Spleen (tissue), 11 donors: ENCODE measurements at regions not wholly inside any gene's neighbourhood (a gene's known extent, or its start where the extent isn't known, plus 50 kb on each side); places are given as distances from the start of the nearest gene placed in this dataset.

ENCODE experiments used
- DNase-seq: peaks from one replicate; pipeline ENCODE4 v3.0.0-alpha.2; 2020
- H3K27ac ChIP-seq, 8 donors: fragments of 200-600 bp; sonication (generic) in 7 of 8; 1 replicate in 4 of 8; 2 replicates in 4 of 8; pipeline versions ENCODE4 v1.5.0 to v1.8.0; 2016 to 2021; ENCODE audit warnings: inconsistent platforms in 4 of 8, mild to moderate bottlenecking in 4 of 8, moderate library complexity in 1 of 8
- H3K27me3 ChIP-seq, 7 donors: fragments of 200-600 bp; sonication (generic) in 6 of 7; replicated peaks in 1 of 7; 1 replicate in 4 of 7; 2 replicates in 3 of 7; pipeline versions ENCODE4 v1.5.0 to v1.8.0; 2016 to 2021; ENCODE audit warnings: inconsistent platforms in 3 of 7, mild to moderate bottlenecking in 1 of 7
- H3K36me3 ChIP-seq, 6 donors: fragments of 200-600 bp; sonication (generic) in 5 of 6; 1 replicate in 4 of 6; 2 replicates in 2 of 6; pipeline versions ENCODE4 v1.5.0 to v1.8.0; 2016 to 2021; ENCODE audit warnings: inconsistent platforms in 2 of 6
- H3K4me1 ChIP-seq, 6 donors: fragments of 200-600 bp; sonication (generic) in 5 of 6; 1 replicate in 3 of 6; 2 replicates in 3 of 6; pipeline versions ENCODE4 v1.5.0 to v1.8.0; 2016 to 2021; ENCODE audit warnings: inconsistent platforms in 3 of 6
- H3K4me3 ChIP-seq, 8 donors: fragments of 200-600 bp; sonication (generic) in 7 of 8; 1 replicate in 4 of 8; 2 replicates in 4 of 8; pipeline versions ENCODE4 v1.5.0 to v1.8.0; 2016 to 2021; ENCODE audit warnings: inconsistent platforms in 4 of 8, mild to moderate bottlenecking in 4 of 8, moderate library complexity in 2 of 8
- H3K9me3 ChIP-seq, 8 donors: fragments of 200-600 bp; sonication (generic) in 7 of 8; 1 replicate in 4 of 8; 2 replicates in 4 of 8; pipeline versions ENCODE4 v1.5.0 to v1.8.0; 2016 to 2021; ENCODE audit warnings: inconsistent platforms in 4 of 8
- POLR2A ChIP-seq, 3 donors: fragments of 450-650 bp; IDR thresholded peaks; one replicate each; pipeline ENCODE4 v1.5.1; 2017; ENCODE audit warnings: antibody characterized with exemption in 3 of 3, mild to moderate bottlenecking in 1 of 3
- POLR2AphosphoS5 ChIP-seq, 3 donors: sonication (generic); formaldehyde crosslinking; IDR thresholded peaks; one replicate each; pipeline ENCODE4 v1.5.1; 2017; ENCODE audit warnings: antibody characterized with exemption in 3 of 3
- WGBS, 5 donors: extraction: QIAGEN DNeasy Blood & Tissue Kit in 3 of 5; methylation state at CpG; one replicate each; pipeline versions ENCODE4 v1.1.5 to v1.1.7; 2013 to 2018; 5-methylcytosine and 5-hydroxymethylcytosine counted together
- intact Hi-C: fragments of 100-400 bp; cut with DNase I; formaldehyde crosslinking; loops from one replicate; pipeline ENCODE4 v1.15.0; 2023; ENCODE audit warnings: low total_unique reads
- TF ChIP-seq, protein P1 (sequence below), 11 experiments: fragments of 200-600 bp in 7 of 11; fragments of 450-650 bp in 4 of 11; sonication (generic) in 4 of 11; IDR thresholded peaks in 8 of 11; conservative IDR thresholded peaks in 3 of 11; 1 replicate in 7 of 11; 2 replicates in 4 of 11; pipeline versions ENCODE4 v1.4.0 to v1.8.0; 2016 to 2021; ENCODE audit warnings: antibody characterized with exemption in 11 of 11, inconsistent platforms in 4 of 11, mild to moderate bottlenecking in 1 of 11
- donor health status: healthy with polysubstance abuse.
- donor health status: DM: no; HTN: no; CAD: no; lungs with moderate emphysema.
- donor health status: DM: no; HTN: no; CAD: no.
- donor health status: Bipolar disorder and iron deficiency.
- donor health status: healthy.
- donor health status: DM: no; HTN: no; CAD: no.
- donor health status: DM: yes; HTN: yes; CAD: no.

DNA sequence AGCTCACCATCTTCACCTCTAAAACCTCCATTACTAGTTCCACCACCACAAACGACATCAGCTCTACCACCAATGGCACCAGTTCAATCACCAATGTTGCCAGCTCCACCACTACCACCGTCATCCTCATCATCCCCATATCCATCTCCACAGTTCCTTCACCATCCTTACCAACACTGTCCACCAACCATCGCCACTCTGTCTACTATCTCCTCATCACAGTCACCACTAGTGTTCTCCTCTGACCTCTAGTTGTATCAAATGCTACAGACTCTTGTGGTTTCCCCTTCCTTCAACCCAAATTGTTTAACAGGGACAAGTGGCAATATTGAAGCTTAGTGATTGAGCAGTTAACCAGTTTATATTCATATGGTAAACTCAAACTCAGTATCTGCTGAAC lies 182.6 kb downstream of the CAAP1 start:
- Histone ChIP-seq H3K9me3 (no peaks in the 10 kb centered on the region), H3K4me1 (no peaks in the 10 kb centered on the region), H3K36me3 (no peaks in the 10 kb centered on the region), H3K4me3 (no peak overlapping the region), H3K27me3 (no peaks in the 10 kb centered on the region), H3K27ac (no peak overlapping the region)
- no peak for DNase-seq
- 64 to 78% (median 68%) methylated on average over 3 of the region's 3 CpGs for whole genome bisulfite sequencing, 5 donors
- intact Hi-C loops = no loop called here
- TF ChIP-seq, protein P1, sequence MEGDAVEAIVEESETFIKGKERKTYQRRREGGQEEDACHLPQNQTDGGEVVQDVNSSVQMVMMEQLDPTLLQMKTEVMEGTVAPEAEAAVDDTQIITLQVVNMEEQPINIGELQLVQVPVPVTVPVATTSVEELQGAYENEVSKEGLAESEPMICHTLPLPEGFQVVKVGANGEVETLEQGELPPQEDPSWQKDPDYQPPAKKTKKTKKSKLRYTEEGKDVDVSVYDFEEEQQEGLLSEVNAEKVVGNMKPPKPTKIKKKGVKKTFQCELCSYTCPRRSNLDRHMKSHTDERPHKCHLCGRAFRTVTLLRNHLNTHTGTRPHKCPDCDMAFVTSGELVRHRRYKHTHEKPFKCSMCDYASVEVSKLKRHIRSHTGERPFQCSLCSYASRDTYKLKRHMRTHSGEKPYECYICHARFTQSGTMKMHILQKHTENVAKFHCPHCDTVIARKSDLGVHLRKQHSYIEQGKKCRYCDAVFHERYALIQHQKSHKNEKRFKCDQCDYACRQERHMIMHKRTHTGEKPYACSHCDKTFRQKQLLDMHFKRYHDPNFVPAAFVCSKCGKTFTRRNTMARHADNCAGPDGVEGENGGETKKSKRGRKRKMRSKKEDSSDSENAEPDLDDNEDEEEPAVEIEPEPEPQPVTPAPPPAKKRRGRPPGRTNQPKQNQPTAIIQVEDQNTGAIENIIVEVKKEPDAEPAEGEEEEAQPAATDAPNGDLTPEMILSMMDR (IDR thresholded peaks at IDR 0.05 in 8 of 11, conservative IDR thresholded peaks at IDR 0.05 in 3 of 11) = no peak
- TF ChIP-seq POLR2A (IDR thresholded peaks at IDR 0.05) = no peak
- TF ChIP-seq POLR2AphosphoS5 (IDR thresholded peaks at IDR 0.05) = no peak

DNA sequence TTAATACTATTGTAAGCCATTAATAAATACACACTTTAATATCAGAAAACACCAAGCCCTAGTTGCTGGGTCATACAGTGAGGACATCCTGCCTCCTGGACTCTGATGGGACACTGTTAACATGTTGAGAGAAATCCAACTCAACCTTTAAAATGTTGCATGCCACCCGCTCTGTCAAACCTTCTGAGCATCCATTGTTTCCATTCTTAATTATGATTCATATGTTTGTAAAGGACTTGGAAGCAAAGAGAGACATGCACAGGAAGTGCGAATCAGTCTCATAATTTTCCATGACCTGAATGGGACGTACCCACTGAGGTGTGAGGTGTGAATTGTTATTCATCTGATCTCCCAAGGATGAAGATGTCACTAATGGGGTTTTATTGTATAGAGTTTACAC lies 186.4 kb downstream of the CAAP1 start:
- TF ChIP-seq, protein P1 (IDR thresholded peaks at IDR 0.05 in 8 of 11, conservative IDR thresholded peaks at IDR 0.05 in 3 of 11) = no peak
- TF ChIP-seq POLR2A (IDR thresholded peaks at IDR 0.05) = no peak
- no peak for TF ChIP-seq POLR2AphosphoS5 (IDR thresholded peaks at IDR 0.05)
- Histone ChIP-seq H3K4me1 (no peaks in the 10 kb centered on the region), H3K27me3 (no peaks in the 10 kb centered on the region), H3K9me3 (no peaks in the 10 kb centered on the region), H3K27ac (no peak overlapping the region), H3K36me3 (no peaks in the 10 kb centered on the region), H3K4me3 (no peak overlapping the region)
- 72 to 94% (median 76%) methylated on average over 3 of the region's 3 CpGs for WGBS, 5 donors
- intact Hi-C loops = no loop called here
- DNase-seq = no peak

DNA sequence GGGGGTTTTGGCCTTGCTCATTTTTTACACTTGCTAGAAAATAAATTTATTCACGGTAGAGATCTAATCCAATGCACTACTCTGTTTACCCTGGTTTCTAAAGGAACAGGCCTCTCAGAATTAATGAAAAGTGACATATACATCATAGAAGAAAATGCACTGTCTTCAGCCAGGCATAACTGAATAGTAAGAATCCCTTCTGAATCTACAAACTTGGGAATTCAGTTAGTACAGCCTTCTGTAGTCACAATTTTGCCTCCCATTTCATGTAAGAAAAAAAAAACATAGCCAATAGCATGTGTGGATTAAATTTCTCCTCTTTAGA lies 197.3 kb downstream of the CAAP1 start:
- WGBS, 5 donors = 81 to 90% (median 87%) methylated on average over 1 of the region's 1 CpG

DNA sequence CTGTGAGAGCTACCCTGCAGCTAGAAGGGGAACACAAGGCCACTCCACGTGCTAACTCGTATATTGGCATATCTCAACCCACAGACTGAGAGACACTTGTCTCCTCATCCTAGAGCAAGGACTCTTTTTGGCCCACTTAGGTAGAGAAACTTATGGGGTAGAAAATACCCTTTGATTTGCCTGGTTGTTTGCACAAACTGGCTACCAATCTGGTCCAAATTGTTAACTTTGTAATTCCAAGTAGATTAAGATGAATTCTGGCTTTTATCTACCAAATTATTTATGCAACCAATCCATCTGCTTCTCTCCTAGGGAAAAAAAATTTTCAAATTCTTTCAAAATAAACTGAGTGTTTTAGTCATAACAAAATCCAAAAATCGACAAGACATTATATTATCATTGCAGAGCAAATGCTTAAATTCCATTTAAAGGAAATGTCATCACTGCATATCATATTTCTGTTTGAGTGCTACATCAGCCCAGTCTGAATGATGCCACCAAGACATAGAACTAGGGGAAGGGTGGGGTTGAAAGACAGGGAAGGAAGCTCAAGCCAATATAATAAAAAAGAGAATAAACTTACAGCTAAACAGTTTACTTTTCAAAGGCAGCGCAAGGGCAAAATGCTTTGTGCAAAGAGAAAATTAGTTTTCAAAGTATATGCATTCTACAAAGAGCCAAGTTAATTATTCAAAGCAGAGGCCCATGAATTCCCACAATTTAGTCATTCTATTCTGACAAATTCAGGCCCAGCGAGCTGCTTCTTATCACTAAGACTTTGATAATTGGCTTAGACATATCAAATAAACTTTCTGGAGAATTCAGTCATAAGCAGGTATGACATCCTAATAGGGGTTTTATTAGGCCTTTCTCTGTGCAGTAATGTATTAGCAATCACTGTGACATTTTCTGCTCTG lies 198.0 kb downstream of the CAAP1 start:
- H3K9me3 ChIP-seq = peaks cover 0 to 16% (median 11%) of the 10 kb centered on the region in 8 donors
- H3K27me3 ChIP-seq = no peaks in the 10 kb centered on the region
- no peak overlapping the region for H3K27ac ChIP-seq
- 76 to 83% (median 81%) methylated on average over 5 of the region's 5 CpGs for WGBS, 5 donors
- no peak for TF ChIP-seq POLR2AphosphoS5 (IDR thresholded peaks at IDR 0.05)
- TF ChIP-seq POLR2A (IDR thresholded peaks at IDR 0.05) = no peak
- H3K4me1 ChIP-seq = no peaks in the 10 kb centered on the region
- intact Hi-C loops = no loop called here
- no peak for DNase-seq
- H3K4me3 ChIP-seq = no peak overlapping the region
- no peaks in the 10 kb centered on the region for H3K36me3 ChIP-seq

More for the DNA sequence above, 197.3 kb downstream of the CAAP1 start:
- intact Hi-C loops = no loop called here
- H3K27ac ChIP-seq = no peak overlapping the region
- no peaks in the 10 kb centered on the region for H3K36me3 ChIP-seq
- TF ChIP-seq POLR2A (IDR thresholded peaks at IDR 0.05) = no peak
- TF ChIP-seq, protein P1 (IDR thresholded peaks at IDR 0.05 in 8 of 11, conservative IDR thresholded peaks at IDR 0.05 in 3 of 11) = no peak
- TF ChIP-seq POLR2AphosphoS5 (IDR thresholded peaks at IDR 0.05) = no peak
- no peaks in the 10 kb centered on the region for H3K27me3 ChIP-seq
- H3K9me3 ChIP-seq = peaks cover 0 to 20% (median 15%) of the 10 kb centered on the region in 8 donors
- H3K4me1 ChIP-seq = no peaks in the 10 kb centered on the region
- H3K4me3 ChIP-seq = no peak overlapping the region
- no peak for DNase-seq
